Stimulated activated effector memory CD8-positive, alpha-beta T cell treated with anti-CD3 and anti-CD28 coated beads, Interleukin-12 subunit alpha, Interleukin-12 subunit beta, amount 100 ng/mL, for 72 hours (primary cell): ENCODE measurements at regions not wholly inside any gene's neighbourhood (a gene's known extent, or its start where the extent isn't known, plus 50 kb on each side); places are given as distances from the start of the nearest gene placed in this dataset.
"Not testable (repeated sequence)": the region's sequence is repeated elsewhere in the genome, so short reads cannot be mapped to it uniquely, and the experiment has no call there.

Experiments used
- ATAC-seq: fragments of 150-1000 bp; cut with Tn5 transposase; 2 replicates; pipeline ENCODE4 v1.10.0; 2021
- DNase-seq, 2 donors: peaks; one replicate each; pipeline ENCODE4 v3.0.0; 2021 to 2022; ENCODE audit warnings: low spot score in 2 of 2
- H3K27ac Mint-ChIP-seq: one replicate; pipeline ENCODE4 v1.8.0; 2022; ENCODE audit warnings: mild to moderate bottlenecking, mixed read lengths
- H3K36me3 Mint-ChIP-seq: one replicate; pipeline ENCODE4 v1.8.0; 2022; ENCODE audit warnings: mild to moderate bottlenecking, mixed read lengths
- H3K4me1 Mint-ChIP-seq: one replicate; pipeline ENCODE4 v1.8.0; 2022; ENCODE audit warnings: mixed read lengths
- H3K4me3 Mint-ChIP-seq: one replicate; pipeline ENCODE4 v1.8.0; 2022; ENCODE audit warnings: mild to moderate bottlenecking, mixed read lengths
- H3K9me3 Mint-ChIP-seq: one replicate; pipeline ENCODE4 v1.8.0; 2022; ENCODE audit warnings: mixed read lengths

- not testable (repeated sequence) for H3K27ac Mint-ChIP-seq, H3K4me1 Mint-ChIP-seq, H3K9me3 Mint-ChIP-seq, H3K4me3 Mint-ChIP-seq, ATAC-seq, DNase-seq, H3K36me3 Mint-ChIP-seq
Observed at GRCh38 chr21:5133824-5134223, 5387.6 kb upstream of the TPTE start.

- not testable (repeated sequence) for H3K27ac Mint-ChIP-seq, ATAC-seq, H3K9me3 Mint-ChIP-seq, H3K4me1 Mint-ChIP-seq, H3K36me3 Mint-ChIP-seq, DNase-seq, H3K4me3 Mint-ChIP-seq
Observed at GRCh38 chr21:5136406-5136805, 5385.0 kb upstream of the TPTE start.

- H3K4me3 Mint-ChIP-seq, H3K4me1 Mint-ChIP-seq, H3K27ac Mint-ChIP-seq, H3K9me3 Mint-ChIP-seq, ATAC-seq, DNase-seq, H3K36me3 Mint-ChIP-seq: not testable (repeated sequence)
Observed at GRCh38 chr21:5137006-5137405, 5384.4 kb upstream of the TPTE start.

GRCh38 chr21:5138687-5139086 is 5382.7 kb upstream of the TPTE start:
- not testable (repeated sequence) for H3K4me1 Mint-ChIP-seq, H3K36me3 Mint-ChIP-seq, H3K27ac Mint-ChIP-seq, H3K9me3 Mint-ChIP-seq, H3K4me3 Mint-ChIP-seq, DNase-seq, ATAC-seq

GRCh38 chr21:5139528-5139927 is 5381.9 kb upstream of the TPTE start:
- DNase-seq, H3K9me3 Mint-ChIP-seq, H3K27ac Mint-ChIP-seq, H3K36me3 Mint-ChIP-seq, H3K4me1 Mint-ChIP-seq, ATAC-seq, H3K4me3 Mint-ChIP-seq: not testable (repeated sequence)

- not testable (repeated sequence) for H3K36me3 Mint-ChIP-seq, H3K27ac Mint-ChIP-seq, ATAC-seq, H3K4me1 Mint-ChIP-seq, DNase-seq, H3K9me3 Mint-ChIP-seq, H3K4me3 Mint-ChIP-seq
Observed at GRCh38 chr21:5143011-5143410, 5378.4 kb upstream of the TPTE start.

- not testable (repeated sequence) for H3K27ac Mint-ChIP-seq, DNase-seq, H3K4me3 Mint-ChIP-seq, H3K36me3 Mint-ChIP-seq, H3K4me1 Mint-ChIP-seq, H3K9me3 Mint-ChIP-seq, ATAC-seq
Observed at GRCh38 chr21:5144731-5145130, 5376.7 kb upstream of the TPTE start.

- H3K9me3 Mint-ChIP-seq, DNase-seq, H3K27ac Mint-ChIP-seq, H3K4me3 Mint-ChIP-seq, H3K36me3 Mint-ChIP-seq, H3K4me1 Mint-ChIP-seq: not testable (repeated sequence)
- ATAC-seq: peak; percentile 66
Observed at GRCh38 chr21:5147685-5148084, 5373.7 kb upstream of the TPTE start.

GRCh38 chr21:5149222-5149621 is 5372.2 kb upstream of the TPTE start:
- ATAC-seq, H3K27ac Mint-ChIP-seq, H3K9me3 Mint-ChIP-seq, DNase-seq, H3K4me3 Mint-ChIP-seq, H3K36me3 Mint-ChIP-seq, H3K4me1 Mint-ChIP-seq: not testable (repeated sequence)

GRCh38 chr21:5153842-5154640 is 5367.3 kb upstream of the TPTE start:
- not testable (repeated sequence) for H3K4me1 Mint-ChIP-seq, H3K27ac Mint-ChIP-seq, H3K9me3 Mint-ChIP-seq, DNase-seq, H3K4me3 Mint-ChIP-seq, H3K36me3 Mint-ChIP-seq
- ATAC-seq: peak; percentile 48

- not testable (repeated sequence) for H3K4me3 Mint-ChIP-seq
Observed at GRCh38 chr21:5154641-5154982, 5366.8 kb upstream of the TPTE start.

GRCh38 chr21:5162693-5163574 is 5358.4 kb upstream of the TPTE start:
- not testable (repeated sequence) for H3K4me1 Mint-ChIP-seq, DNase-seq, H3K9me3 Mint-ChIP-seq, H3K4me3 Mint-ChIP-seq, H3K27ac Mint-ChIP-seq, ATAC-seq, H3K36me3 Mint-ChIP-seq

More at GRCh38 chr21:5154641-5154982, 5366.8 kb upstream of the TPTE start:
- not testable (repeated sequence) for H3K4me1 Mint-ChIP-seq, H3K9me3 Mint-ChIP-seq, H3K36me3 Mint-ChIP-seq, H3K27ac Mint-ChIP-seq
- ATAC-seq: peak; percentile 99
- peak; percentile 88 to 95 for DNase-seq

- not testable (repeated sequence) for DNase-seq, H3K9me3 Mint-ChIP-seq, H3K4me1 Mint-ChIP-seq, H3K4me3 Mint-ChIP-seq, H3K36me3 Mint-ChIP-seq, ATAC-seq, H3K27ac Mint-ChIP-seq
Observed at GRCh38 chr21:5165829-5166228, 5355.6 kb upstream of the TPTE start.
